ENCODE measurements at regions not wholly inside any gene's neighbourhood (a gene's known extent, or its start where the extent isn't known, plus 50 kb on each side); places are given as distances from the start of the nearest gene placed in this dataset.

GRCh38 chr7:68868978-68869377 lies 729.3 kb upstream of the AUTS2 start:
- TF ChIP-seq CTCF (conservative IDR thresholded peaks at IDR 0.05) = no peak
- no peak for TF ChIP-seq ZFX (IDR thresholded peaks at IDR 0.05)

Measured in C4-2B (cell line).